Psoas muscle (tissue), 7 donors: ENCODE measurements at regions not wholly inside any gene's neighbourhood (a gene's known extent, or its start where the extent isn't known, plus 50 kb on each side); places are given as distances from the start of the nearest gene placed in this dataset.

ENCODE experiments used
- ATAC-seq, 4 donors: fragments of 200-7000 bp; cut with Tn5 transposase; one replicate each; pipeline ENCODE4 v1.9.1; 2020; ENCODE audit warnings: moderate library complexity in 3 of 4, mild to moderate bottlenecking in 2 of 4
- DNase-seq, 2 donors: peaks; one replicate each; pipeline ENCODE4 v3.0.0-alpha.2; 2020
- H3K27ac ChIP-seq: fragments of 200-600 bp; one replicate; pipeline ENCODE4 v1.8.0; 2022
- H3K27me3 ChIP-seq, 3 donors: fragments of 200-600 bp in 1 of 3; one replicate each; pipeline versions ENCODE4 v1.6.1 to v1.8.0; 2013 to 2022; ENCODE audit warnings: low read length in 2 of 3, mild to moderate bottlenecking in 2 of 3, moderate library complexity in 1 of 3; ENCODE audit not compliant: insufficient read depth in 3 of 3
- H3K36me3 ChIP-seq, 2 donors: fragments of 200-600 bp in 1 of 2; one replicate each; pipeline versions ENCODE4 v1.6.1 to v1.8.0; 2013 to 2022; ENCODE audit warnings: low read depth in 1 of 2, mild to moderate bottlenecking in 1 of 2, moderate library complexity in 1 of 2; ENCODE audit not compliant: insufficient read depth in 1 of 2
- H3K4me1 ChIP-seq: fragments of 200-600 bp; one replicate; pipeline ENCODE4 v1.8.0; 2022
- H3K4me3 ChIP-seq: fragments of 200-600 bp; one replicate; pipeline ENCODE4 v1.8.0; 2022; ENCODE audit warnings: mild to moderate bottlenecking
- H3K9me3 ChIP-seq: fragments of 200-600 bp; one replicate; pipeline ENCODE4 v1.8.0; 2022
- CTCF ChIP-seq: fragments of 200-600 bp; IDR thresholded peaks from one replicate; pipeline ENCODE4 v1.8.0; 2022; ENCODE audit warnings: antibody characterized with exemption
- WGBS, 3 donors: extraction: QIAGEN DNeasy Blood & Tissue Kit; methylation state at CpG; one replicate each; pipeline versions ENCODE4 v1.1.6 to v1.1.7; 2013; 5-methylcytosine and 5-hydroxymethylcytosine counted together
- intact Hi-C, 2 donors: fragments of 100-400 bp; cut with DNase I; formaldehyde crosslinking; loops; one replicate each; pipeline versions ENCODE4 v1.11.0 to v1.14.2; 2022
- donor health status: healthy with polysubstance abuse.
- donor health status: DM: no; HTN: no; CAD: no; lungs with moderate emphysema.
- donor health status: Bipolar disorder and iron deficiency.
- donor health status: healthy.
- donor health status: DM: yes; HTN: yes; CAD: no.
- donor health status: DM: no; HTN: no; CAD: no.
- donor health status: DM: yes; HTN: yes; CAD: no.

GRCh38 chr16:6898896-6899295, 433.7 kb upstream of the RBFOX1 start:
- H3K36me3 ChIP-seq: no peaks in the 10 kb centered on the region
- no peak for TF ChIP-seq CTCF
- peaks cover 3% of the 10 kb centered on the region for H3K9me3 ChIP-seq
- no peak for ATAC-seq
- no peak overlapping the region for H3K4me3 ChIP-seq
- intact Hi-C loops: no loop called here
- H3K27me3 ChIP-seq: peaks cover 0 to 2% (median 0%) of the 10 kb centered on the region in 3 donors
- WGBS, 3 donors: 82 to 92% (median 85%) methylated on average over 10 of the region's 10 CpGs
- DNase-seq: no peak
- no peaks in the 10 kb centered on the region for H3K4me1 ChIP-seq
- no peak overlapping the region for H3K27ac ChIP-seq

GRCh38 chr16:6897876-6898485, 434.7 kb upstream of the RBFOX1 start:
- no peak for TF ChIP-seq CTCF
- no peak for DNase-seq
- Histone ChIP-seq H3K36me3 (no peaks in the 10 kb centered on the region), H3K4me1 (no peaks in the 10 kb centered on the region), H3K27me3 (peaks cover 0 to under 1% (median 0%) of the 10 kb centered on the region in 3 donors), H3K4me3 (no peak overlapping the region), H3K27ac (no peak overlapping the region), H3K9me3 (peaks cover 3% of the 10 kb centered on the region)
- intact Hi-C loops: no loop called here
- no peak for ATAC-seq
- 35 to 39% (median 37%) methylated on average over 8 of the region's 8 CpGs for WGBS, 3 donors

- H3K36me3 ChIP-seq: no peaks in the 10 kb centered on the region
- ATAC-seq (no peak), DNase-seq (no peak)
- H3K27me3 ChIP-seq: peaks cover 0 to 1% (median 0%) of the 10 kb centered on the region in 3 donors
- H3K27ac ChIP-seq: no peak overlapping the region
- H3K4me3 ChIP-seq: no peak overlapping the region
- WGBS, 3 donors: 37 to 52% (median 40%) methylated on average over 4 of the region's 4 CpGs
- no peaks in the 10 kb centered on the region for H3K4me1 ChIP-seq
- intact Hi-C loops: no loop called here
- no peak for TF ChIP-seq CTCF
- no peaks in the 10 kb centered on the region for H3K9me3 ChIP-seq
These were observed 439.7 kb upstream of the RBFOX1 start for GRCh38 chr16:6892966-6893365.

- no peak for DNase-seq
- intact Hi-C loops: no loop called here
- no peaks in the 10 kb centered on the region for H3K4me1 ChIP-seq
- H3K36me3 ChIP-seq: no peaks in the 10 kb centered on the region
- no peak overlapping the region for H3K4me3 ChIP-seq
- peaks cover 0 to 1% (median 0%) of the 10 kb centered on the region in 3 donors for H3K27me3 ChIP-seq
- no peak for ATAC-seq
- H3K9me3 ChIP-seq: no peaks in the 10 kb centered on the region
- WGBS, 3 donors: 61 to 77% (median 70%) methylated on average over 2 of the region's 2 CpGs
- no peak for TF ChIP-seq CTCF
- no peak overlapping the region for H3K27ac ChIP-seq
These were observed 441.1 kb upstream of the RBFOX1 start for GRCh38 chr16:6891496-6891895.

- H3K27me3 ChIP-seq: peaks cover 0 to 1% (median 0%) of the 10 kb centered on the region in 3 donors
- intact Hi-C loops: no loop called here
- ATAC-seq (no peak), DNase-seq (no peak)
- 20 to 32% (median 23%) methylated on average over 2 of the region's 2 CpGs for WGBS, 3 donors
- H3K27ac ChIP-seq: no peak overlapping the region
- no peak for TF ChIP-seq CTCF
- no peaks in the 10 kb centered on the region for H3K9me3 ChIP-seq
- no peaks in the 10 kb centered on the region for H3K36me3 ChIP-seq
- H3K4me1 ChIP-seq: no peaks in the 10 kb centered on the region
- no peak overlapping the region for H3K4me3 ChIP-seq
These were observed 444.1 kb upstream of the RBFOX1 start for GRCh38 chr16:6888531-6888930.
